ENCODE measurements at regions not wholly inside any gene's neighbourhood (a gene's known extent, or its start where the extent isn't known, plus 50 kb on each side); places are given as distances from the start of the nearest gene placed in this dataset.

DNA sequence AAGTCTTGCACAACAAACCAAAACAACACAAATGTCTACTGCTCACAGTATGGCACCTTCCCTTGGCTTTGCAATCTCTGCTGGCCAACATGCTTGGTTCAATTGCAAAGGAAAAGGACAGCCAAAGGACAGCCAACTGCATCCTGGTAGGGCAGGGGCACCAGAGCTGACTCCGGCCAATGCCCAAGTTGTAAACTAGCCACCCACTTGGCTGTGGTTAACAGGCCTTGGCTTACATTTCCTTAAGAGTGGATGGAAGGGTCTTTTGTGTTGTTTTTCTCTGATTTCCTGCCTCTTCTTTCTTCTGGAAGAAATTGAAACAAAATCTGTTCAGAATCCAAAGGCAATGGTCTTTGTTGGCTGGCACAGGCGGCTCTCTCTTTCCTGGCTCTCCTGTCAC is 119.1 kb upstream of the TRIB2 start:
- TF ChIP-seq CTCF (IDR thresholded peaks at IDR 0.05) (no peak), EZH2 (IDR thresholded peaks at IDR 0.05; ENCODE audit: borderline replicate concordance, insufficient read depth, low read depth, low read length, poor library complexity, severe bottlenecking) (no peak)

Measured in B cell (primary cell).